ENCODE measurements at regions not wholly inside any gene's neighbourhood (a gene's known extent, or its start where the extent isn't known, plus 50 kb on each side); places are given as distances from the start of the nearest gene placed in this dataset.
"Not testable (repeated sequence)": the region's sequence is repeated elsewhere in the genome, so short reads cannot be mapped to it uniquely, and the experiment has no call there.

- not testable (repeated sequence) for DNase-seq
These were observed 390.6 kb downstream of the PRIM2 start for GRCh38 chr6:57708061-57708460.

DNA sequence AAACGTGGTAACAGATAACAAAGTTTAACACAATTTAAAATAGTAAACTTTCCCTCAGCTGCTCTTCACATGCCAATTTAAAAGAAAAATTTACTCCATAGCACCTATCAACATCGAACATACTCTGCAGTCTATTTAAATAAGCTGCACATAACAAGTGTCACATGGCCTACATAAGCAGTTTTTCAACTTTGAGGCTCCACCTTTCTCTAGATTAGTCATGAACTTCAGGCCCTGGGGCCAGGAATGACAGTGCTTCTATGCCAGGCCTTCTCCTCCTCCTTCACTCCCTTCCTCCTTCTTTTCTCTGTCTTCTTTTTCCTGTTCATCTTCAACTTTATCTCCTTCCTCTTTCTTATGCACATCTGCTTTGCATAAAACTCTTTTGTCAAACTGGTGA lies 405.1 kb downstream of the PRIM2 start:
- DNase-seq = not testable (repeated sequence)

DNA sequence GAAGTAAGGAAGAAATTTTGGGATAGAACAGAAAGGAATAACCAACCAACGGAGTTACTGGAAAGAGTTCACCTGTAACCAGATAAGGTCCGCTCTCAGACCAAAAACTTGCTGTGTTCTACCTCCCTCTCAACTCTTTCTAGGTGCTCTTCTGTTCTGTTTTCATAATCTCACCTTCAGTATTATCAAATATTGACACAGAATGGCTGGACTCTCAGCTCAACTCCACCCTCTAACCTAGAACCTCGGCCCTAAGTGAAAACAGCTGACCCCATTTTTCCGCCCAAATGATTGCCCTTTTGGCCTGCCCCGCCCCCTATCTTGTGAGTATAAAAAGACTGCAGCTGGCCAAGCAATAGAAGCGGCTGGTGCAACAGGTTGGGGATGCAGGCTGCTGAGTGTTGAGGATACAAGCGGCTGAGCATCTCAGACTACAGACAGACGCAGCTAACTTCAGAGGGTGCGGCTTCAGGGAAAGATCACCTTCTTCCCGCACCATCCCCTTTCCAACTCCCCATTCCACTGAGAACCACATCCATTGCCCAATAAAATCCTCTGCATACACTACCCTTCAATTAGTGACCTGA lies 406.5 kb downstream of the PRIM2 start:
- not testable (repeated sequence) for DNase-seq

- not testable (repeated sequence) for DNase-seq
These were observed 412.0 kb downstream of the PRIM2 start for GRCh38 chr6:57729407-57729806.

DNA sequence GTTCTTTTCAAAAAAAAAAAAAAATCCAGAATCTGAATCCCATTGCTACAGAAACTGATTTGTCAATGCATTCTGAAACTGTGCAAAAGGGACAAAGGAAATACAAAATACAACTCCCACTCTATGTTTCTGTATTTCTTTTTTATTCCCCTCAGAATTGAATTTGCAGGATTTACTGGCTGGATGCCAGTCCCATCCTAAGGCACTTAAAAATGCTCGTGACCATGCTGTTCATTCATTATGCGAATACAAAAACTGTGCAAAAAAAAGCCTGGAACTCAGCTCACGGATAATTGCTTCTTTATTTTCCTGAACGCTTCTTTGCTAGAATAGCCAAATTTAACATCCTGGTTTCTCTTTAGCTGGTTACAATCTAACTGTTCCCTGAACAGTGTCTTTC lies 413.3 kb downstream of the PRIM2 start:
- DNase-seq = peak; percentile 34

DNA sequence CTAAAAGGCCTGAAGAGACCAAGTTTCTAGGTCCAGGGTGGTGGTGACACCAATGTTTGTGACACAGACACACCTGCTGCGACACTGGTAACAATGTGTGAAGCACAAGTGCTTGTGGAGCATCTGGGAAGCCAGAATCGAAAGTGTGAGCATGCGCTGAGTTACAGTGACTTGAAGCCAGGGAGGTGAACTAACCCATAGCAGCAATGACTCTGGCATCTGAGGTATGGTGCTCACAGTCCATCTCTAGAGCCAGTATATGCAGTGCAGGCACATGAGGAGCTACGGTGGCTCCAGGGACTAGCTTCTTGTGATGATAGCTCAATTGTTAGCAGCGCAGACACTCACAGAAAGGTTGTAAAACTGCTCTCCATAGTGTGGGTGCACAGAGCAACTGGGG lies 430.3 kb downstream of the PRIM2 start:
- DNase-seq = not testable (repeated sequence)

- DNase-seq = not testable (repeated sequence)
These were observed 442.4 kb downstream of the PRIM2 start for GRCh38 chr6:57759850-57760249.

- DNase-seq = not testable (repeated sequence)
These were observed 475.4 kb downstream of the PRIM2 start for GRCh38 chr6:57792720-57793397.

DNA sequence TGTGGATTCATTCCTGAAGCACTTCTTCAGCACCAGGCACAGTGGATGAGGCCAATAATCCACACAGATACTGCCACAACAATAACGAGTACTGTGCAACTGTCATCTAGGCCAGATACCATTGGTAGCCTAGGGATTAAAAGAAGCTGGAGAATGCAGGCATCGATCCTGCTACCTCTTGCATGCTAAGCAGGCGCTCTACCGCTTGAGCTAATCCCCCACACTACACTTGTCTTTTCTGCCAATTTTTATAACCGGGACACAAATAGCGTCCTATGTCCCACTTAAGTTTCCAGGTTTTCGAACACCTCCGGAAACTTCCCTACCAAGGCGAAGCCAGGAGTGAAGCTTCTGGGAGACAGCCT lies 475.9 kb downstream of the PRIM2 start:
- DNase-seq = not testable (repeated sequence)

DNA sequence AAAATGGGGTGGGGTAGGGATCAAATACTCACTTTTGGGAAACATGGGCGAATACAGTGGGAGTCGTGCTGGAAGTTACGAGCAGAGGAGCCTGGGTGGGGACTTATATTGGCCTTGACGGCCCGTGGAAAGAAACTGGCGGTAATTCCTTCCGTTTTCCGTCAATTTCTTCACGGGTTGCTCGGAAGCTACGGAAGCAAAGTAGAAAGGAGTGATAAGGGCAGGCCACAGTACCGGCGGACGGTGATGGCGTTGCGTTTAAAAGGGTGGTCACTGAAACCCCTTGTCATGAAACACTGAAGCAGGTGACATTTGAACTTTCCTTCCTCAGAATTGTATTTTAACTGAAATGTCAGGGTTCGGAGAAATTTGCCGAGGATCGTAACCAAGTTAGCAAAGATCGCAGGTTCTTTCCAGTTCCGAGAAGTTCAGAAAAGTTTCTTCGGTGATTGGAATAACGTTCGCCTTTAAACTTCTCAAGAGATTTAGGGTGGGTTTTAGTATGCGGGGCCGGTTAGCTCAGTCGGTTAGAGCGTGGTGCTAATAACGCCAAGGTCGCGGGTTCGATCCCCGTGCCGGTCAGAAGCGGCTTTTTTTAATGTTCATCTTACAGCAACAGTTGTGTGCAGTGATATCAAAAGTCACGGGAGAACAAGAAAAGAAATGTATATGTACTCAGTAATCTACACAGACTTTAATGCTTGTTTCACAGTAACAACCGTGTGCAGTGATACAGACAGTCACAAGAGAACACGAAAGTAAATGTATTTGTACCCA lies 482.5 kb downstream of the PRIM2 start:
- not testable (repeated sequence) for DNase-seq

GRCh38 chr6:57808581-57808980 lies 491.2 kb downstream of the PRIM2 start:
- not testable (repeated sequence) for DNase-seq

- DNase-seq = not testable (repeated sequence)
These were observed 492.0 kb downstream of the PRIM2 start for GRCh38 chr6:57809454-57809853.

GRCh38 chr6:57813271-57814075 lies 496.0 kb downstream of the PRIM2 start:
- DNase-seq = not testable (repeated sequence)

GRCh38 chr6:57815826-57816225 lies 498.4 kb downstream of the PRIM2 start:
- not testable (repeated sequence) for DNase-seq

DNA sequence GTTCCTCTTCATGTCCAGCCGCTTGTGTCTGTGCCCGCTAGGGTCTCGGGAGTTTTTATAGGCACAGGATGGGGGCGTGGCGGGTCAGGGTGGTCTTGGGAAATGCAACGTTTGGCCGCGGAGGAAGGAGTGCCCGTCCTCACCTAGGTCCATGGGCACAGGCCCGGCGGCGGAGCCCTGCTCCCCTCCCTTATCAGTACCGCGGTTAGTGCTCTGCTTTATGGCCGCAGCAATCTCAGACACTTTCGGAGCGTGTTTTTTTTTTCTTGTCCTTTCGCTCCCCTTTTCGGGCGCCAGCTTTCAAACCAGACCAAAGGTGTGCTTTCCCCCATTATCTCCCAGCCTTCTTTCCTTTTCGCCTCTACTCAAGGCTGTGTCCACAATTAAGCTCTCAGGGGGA lies 503.9 kb downstream of the PRIM2 start:
- DNase-seq = not testable (repeated sequence)

GRCh38 chr6:57822448-57822847 lies 505.0 kb downstream of the PRIM2 start:
- DNase-seq = not testable (repeated sequence)

DNA sequence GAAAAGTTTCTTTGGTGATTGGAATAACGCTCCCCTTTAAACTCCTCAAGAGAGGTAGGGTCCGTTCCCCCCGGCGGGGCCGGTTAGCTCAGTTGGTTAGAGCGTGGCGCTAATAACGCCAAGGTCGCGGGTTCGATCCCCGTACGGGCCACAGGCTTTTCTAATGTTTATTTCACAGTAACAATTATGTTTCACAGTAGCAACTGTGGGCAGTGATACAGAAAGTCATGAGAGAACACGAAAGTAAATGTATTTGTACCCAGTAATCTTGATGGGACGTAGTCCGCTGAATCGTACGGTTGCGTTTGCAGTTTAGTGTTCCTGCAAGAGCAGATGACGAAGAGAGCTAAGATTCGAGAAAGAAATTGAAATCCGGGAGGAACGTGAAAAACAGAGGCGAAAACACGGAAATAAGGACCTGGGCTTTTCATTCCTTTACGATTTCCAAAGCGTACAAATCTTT lies 505.5 kb downstream of the PRIM2 start:
- no peak for DNase-seq

- DNase-seq = peak; percentile 55
These were observed 520.3 kb downstream of the PRIM2 start for GRCh38 chr6:57837622-57838209.

DNA sequence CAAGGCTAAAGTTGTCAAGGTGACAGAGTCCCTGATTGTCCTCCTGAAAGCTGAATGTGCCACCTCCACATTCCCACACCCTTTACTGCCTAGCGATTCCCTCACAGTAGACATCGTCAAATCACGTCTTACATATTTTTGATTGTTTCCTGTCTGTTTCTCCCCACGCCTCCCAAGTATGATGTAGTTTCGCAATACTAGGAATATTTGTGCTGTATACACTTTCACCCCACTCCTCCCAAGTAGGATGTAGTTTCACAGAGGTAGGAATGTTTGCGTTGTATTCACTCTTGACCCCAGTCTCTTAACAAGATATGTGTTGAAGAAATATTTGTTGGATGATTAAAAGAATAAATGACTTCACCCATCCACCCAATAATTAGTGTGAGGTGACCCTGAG lies 524.1 kb downstream of the PRIM2 start:
- not testable (repeated sequence) for DNase-seq

GRCh38 chr6:57853745-57854407 lies 536.4 kb downstream of the PRIM2 start:
- not testable (repeated sequence) for DNase-seq

DNA sequence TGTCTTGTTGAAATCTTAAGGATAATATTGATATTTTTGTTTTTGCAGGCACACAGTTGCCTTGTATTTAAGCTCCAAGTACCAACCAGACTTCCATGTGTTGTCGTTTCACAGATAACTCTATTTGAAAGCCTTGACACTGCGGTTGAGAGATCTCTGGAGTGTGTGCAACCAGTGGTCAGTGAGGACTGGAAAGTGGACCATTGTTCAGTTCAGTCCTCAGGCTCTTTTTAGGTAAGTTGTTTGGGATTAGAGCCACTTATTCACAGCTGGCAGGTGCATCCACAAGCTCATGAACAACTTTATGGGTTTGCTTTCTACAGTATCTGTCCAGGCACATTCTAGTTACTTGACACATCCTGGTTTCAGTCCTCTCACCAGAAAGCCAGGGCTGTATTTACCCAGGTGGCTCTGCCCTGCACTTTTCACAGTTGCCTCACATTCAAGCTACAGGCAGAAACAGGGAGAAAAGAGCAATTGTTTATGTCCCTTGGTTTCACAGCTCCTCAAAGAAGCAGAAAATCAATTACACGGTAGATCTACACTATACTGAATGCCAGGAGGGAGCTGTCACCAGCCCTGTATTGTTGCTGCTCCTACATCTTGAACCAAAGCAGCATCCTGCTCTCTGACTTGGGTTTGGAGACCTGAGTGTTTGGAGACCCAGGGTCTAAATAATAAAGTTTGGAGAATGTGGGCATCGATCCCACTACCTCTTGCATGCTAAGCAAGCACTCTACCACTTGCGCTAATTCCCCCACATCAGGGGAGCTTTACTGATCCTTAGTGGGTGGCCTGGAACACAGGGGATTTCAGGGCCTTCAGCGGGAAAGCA lies 543.3 kb downstream of the PRIM2 start:
- not testable (repeated sequence) for DNase-seq

All from NCI-H1105 treated with DMSO at 0.1 percent for 48 hours (cell line).